ENCODE measurements at regions not wholly inside any gene's neighbourhood (a gene's known extent, or its start where the extent isn't known, plus 50 kb on each side); places are given as distances from the start of the nearest gene placed in this dataset.

DNA sequence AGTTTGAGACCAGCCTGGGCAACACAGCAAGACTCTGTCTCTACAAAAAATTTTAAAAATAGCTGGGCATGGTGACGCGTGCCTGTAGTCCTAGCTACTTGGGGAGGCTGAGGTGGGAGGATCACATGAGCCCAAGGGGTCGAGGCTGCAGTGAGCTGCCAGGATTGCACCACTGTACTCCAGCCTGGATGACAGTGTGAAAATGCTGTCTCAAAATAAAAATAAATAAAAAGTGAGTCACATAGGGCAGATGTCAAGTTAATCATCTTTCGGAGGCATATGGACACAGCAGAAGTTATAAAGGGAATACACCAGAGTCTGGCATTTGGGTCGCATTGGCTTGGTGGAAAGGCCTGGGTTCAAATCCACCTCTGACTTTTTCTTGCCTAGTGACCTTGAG, 92.7 kb downstream of the PHETA1 start:
- TF ChIP-seq, protein P1, sequence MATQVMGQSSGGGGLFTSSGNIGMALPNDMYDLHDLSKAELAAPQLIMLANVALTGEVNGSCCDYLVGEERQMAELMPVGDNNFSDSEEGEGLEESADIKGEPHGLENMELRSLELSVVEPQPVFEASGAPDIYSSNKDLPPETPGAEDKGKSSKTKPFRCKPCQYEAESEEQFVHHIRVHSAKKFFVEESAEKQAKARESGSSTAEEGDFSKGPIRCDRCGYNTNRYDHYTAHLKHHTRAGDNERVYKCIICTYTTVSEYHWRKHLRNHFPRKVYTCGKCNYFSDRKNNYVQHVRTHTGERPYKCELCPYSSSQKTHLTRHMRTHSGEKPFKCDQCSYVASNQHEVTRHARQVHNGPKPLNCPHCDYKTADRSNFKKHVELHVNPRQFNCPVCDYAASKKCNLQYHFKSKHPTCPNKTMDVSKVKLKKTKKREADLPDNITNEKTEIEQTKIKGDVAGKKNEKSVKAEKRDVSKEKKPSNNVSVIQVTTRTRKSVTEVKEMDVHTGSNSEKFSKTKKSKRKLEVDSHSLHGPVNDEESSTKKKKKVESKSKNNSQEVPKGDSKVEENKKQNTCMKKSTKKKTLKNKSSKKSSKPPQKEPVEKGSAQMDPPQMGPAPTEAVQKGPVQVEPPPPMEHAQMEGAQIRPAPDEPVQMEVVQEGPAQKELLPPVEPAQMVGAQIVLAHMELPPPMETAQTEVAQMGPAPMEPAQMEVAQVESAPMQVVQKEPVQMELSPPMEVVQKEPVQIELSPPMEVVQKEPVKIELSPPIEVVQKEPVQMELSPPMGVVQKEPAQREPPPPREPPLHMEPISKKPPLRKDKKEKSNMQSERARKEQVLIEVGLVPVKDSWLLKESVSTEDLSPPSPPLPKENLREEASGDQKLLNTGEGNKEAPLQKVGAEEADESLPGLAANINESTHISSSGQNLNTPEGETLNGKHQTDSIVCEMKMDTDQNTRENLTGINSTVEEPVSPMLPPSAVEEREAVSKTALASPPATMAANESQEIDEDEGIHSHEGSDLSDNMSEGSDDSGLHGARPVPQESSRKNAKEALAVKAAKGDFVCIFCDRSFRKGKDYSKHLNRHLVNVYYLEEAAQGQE (IDR thresholded peaks at IDR 0.05; ENCODE audit: insufficient replicate concordance, low read depth) = no peak
- TF ChIP-seq, protein P2, sequence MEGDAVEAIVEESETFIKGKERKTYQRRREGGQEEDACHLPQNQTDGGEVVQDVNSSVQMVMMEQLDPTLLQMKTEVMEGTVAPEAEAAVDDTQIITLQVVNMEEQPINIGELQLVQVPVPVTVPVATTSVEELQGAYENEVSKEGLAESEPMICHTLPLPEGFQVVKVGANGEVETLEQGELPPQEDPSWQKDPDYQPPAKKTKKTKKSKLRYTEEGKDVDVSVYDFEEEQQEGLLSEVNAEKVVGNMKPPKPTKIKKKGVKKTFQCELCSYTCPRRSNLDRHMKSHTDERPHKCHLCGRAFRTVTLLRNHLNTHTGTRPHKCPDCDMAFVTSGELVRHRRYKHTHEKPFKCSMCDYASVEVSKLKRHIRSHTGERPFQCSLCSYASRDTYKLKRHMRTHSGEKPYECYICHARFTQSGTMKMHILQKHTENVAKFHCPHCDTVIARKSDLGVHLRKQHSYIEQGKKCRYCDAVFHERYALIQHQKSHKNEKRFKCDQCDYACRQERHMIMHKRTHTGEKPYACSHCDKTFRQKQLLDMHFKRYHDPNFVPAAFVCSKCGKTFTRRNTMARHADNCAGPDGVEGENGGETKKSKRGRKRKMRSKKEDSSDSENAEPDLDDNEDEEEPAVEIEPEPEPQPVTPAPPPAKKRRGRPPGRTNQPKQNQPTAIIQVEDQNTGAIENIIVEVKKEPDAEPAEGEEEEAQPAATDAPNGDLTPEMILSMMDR (IDR thresholded peaks at IDR 0.05; ENCODE audit: insufficient read depth, low read length) = no peak

All from HL-60 (cell line).